ENCODE measurements at regions not wholly inside any gene's neighbourhood (a gene's known extent, or its start where the extent isn't known, plus 50 kb on each side); places are given as distances from the start of the nearest gene placed in this dataset.

DNA sequence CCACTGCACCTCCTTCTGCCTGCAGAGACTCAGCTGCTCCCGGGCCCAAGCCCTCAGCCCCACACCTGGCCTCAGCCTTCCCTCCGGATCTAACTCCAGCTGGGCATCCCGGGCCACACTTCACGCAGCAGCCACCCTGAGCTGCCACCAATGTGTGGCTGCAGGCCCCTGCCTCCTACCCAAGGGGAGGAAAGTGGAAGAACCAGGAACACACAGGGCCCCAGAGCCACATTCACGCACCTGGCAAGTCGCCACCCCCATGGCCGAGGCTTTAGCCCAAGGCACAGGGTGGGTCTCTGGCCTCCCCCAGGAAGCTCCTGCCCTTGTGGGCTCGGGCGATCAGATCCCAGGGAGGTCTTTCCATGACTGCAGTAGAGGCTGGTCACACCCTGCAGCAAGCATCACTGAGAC is 345.6 kb downstream of the CTTN start:
- H3K9me3 ChIP-seq, result no peaks in the 10 kb centered on the region
- H3K36me3 ChIP-seq, result no peaks in the 10 kb centered on the region
- no peak for DNase-seq
- no peaks in the 10 kb centered on the region for H3K27me3 ChIP-seq
- no peak overlapping the region for H3K4me3 ChIP-seq
- WGBS, 3 donors, result 76 to 87% (median 82%) methylated on average over 8 to 9 of the region's 9 CpGs
- intact Hi-C loops (cut with DNase I), result no loop called here
- H3K4me1 ChIP-seq (ENCODE audit: insufficient read depth), result no peaks in the 10 kb centered on the region
- no peak overlapping the region for H3K27ac ChIP-seq
- TF ChIP-seq POLR2A (IDR thresholded peaks at IDR 0.05), result no peak
- no peak for TF ChIP-seq EP300 (IDR thresholded peaks at IDR 0.05)
- TF ChIP-seq CTCF (IDR thresholded peaks at IDR 0.05), result no peak

DNA sequence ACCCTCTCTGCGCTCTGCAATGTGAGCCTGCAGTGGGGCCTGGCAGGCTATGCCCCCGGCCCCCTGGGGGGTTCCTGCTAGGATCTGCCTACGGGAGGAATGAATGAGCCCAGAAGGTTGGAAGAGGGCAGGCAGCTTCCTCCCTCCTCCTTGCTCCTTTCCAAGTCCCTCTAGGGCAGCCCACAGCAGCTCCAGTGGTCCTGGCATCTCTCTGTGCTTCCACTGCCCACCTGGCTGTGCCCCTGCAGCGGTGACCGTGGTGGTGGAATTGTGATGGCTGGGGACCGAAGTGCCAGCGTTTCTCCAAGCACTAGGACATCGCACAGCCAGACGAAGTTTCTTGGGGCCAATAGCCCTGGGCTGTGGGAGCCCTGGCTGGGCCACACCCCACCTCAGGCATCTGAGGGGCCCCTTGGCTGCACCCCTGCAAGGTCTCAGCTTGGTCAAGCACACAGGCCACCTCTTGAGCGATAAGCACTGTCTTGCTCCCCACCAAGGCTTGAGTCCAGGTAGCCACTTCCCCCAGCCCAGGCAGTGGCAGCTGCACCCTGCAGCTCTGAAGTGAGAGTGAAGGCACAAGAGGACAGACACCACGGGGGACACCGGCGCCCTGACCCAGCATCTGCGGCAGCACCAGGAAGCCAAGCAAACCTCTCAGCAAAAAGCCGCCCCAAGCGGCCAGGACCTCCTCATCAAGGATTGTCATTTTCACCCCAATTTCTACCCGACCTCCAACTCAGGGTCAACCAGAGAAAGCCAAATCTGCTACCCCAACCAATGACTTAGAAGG is 346.3 kb downstream of the CTTN start:
- no peak for TF ChIP-seq CTCF (IDR thresholded peaks at IDR 0.05)
- Histone ChIP-seq H3K9me3 (no peaks in the 10 kb centered on the region), H3K27me3 (no peaks in the 10 kb centered on the region), H3K36me3 (no peaks in the 10 kb centered on the region), H3K27ac (no peak overlapping the region), H3K4me1 (ENCODE audit: insufficient read depth) (no peaks in the 10 kb centered on the region), H3K4me3 (no peak overlapping the region)
- WGBS, 3 donors, result 86 to 90% (median 89%) methylated on average over 17 of the region's 17 CpGs
- no peak for DNase-seq
- intact Hi-C loops (cut with DNase I), result loop anchor here in 1 of 4 donors (5.0 kb wide), 1 partner anchor 262 kb away; no protein-coding TSS in a partner anchor

- H3K9me3 ChIP-seq, result no peaks in the 10 kb centered on the region
- no peaks in the 10 kb centered on the region for H3K36me3 ChIP-seq
- H3K27ac ChIP-seq, result no peak overlapping the region
- intact Hi-C loops (cut with DNase I), result loop anchor here in 1 of 4 donors (5.0 kb wide), 1 partner anchor 263 kb away; no protein-coding TSS in a partner anchor
- no peaks in the 10 kb centered on the region for H3K27me3 ChIP-seq
- no peak for TF ChIP-seq CTCF (IDR thresholded peaks at IDR 0.05)
- no peak for TF ChIP-seq POLR2A (IDR thresholded peaks at IDR 0.05)
- TF ChIP-seq EP300 (IDR thresholded peaks at IDR 0.05), result no peak
- H3K4me3 ChIP-seq, result no peak overlapping the region
- no peak for DNase-seq
- WGBS, 3 donors, result 82 to 91% (median 87%) methylated on average over 11 of the region's 11 CpGs
- no peaks in the 10 kb centered on the region for H3K4me1 ChIP-seq (ENCODE audit: insufficient read depth)
Observed at GRCh38 chr11:70745451-70745850, 347.1 kb downstream of the CTTN start.

DNA sequence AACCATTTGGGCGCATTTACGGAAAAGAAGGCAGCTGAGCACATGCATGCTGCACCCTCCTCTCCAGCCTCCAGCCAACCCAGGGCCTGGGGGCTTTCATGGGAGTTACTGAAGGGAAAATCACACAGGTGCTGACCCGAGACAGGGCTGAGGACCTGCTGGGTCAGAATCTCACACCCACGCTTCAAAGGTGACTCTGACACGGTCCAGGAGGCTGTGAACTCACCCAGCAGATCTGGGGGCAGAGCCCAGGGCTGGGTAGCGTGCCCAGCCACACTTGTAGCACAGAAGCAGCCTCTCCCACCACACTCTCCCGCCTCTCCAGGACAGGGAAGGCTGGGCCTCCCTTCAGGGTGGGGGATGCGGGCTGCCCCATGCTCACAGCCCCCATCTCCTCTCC is 347.6 kb downstream of the CTTN start:
- no peaks in the 10 kb centered on the region for H3K27me3 ChIP-seq
- no peak overlapping the region for H3K27ac ChIP-seq
- whole genome bisulfite sequencing, 3 donors, result 40 to 48% (median 46%) methylated on average over 8 of the region's 8 CpGs
- H3K36me3 ChIP-seq, result no peaks in the 10 kb centered on the region
- no peaks in the 10 kb centered on the region for H3K9me3 ChIP-seq
- intact Hi-C loops (cut with DNase I), result loop anchor here in 1 of 4 donors (5.0 kb wide), 1 partner anchor 264 kb away; no protein-coding TSS in a partner anchor
- H3K4me1 ChIP-seq (ENCODE audit: insufficient read depth), result no peaks in the 10 kb centered on the region
- no peak for DNase-seq
- H3K4me3 ChIP-seq, result no peak overlapping the region
- TF ChIP-seq EP300 (IDR thresholded peaks at IDR 0.05) (no peak), CTCF (IDR thresholded peaks at IDR 0.05) (no peak), POLR2A (IDR thresholded peaks at IDR 0.05) (no peak)

Data from ovary (tissue), 7 donors.